CD4-positive, alpha-beta T cell (primary cell): ENCODE measurements at regions not wholly inside any gene's neighbourhood (a gene's known extent, or its start where the extent isn't known, plus 50 kb on each side); places are given as distances from the start of the nearest gene placed in this dataset.

Experiments used
- ATAC-seq: fragments of 200-7000 bp; cut with Tn5 transposase; one replicate; pipeline ENCODE4 v1.10.0; 2022; ENCODE audit warnings: mild to moderate bottlenecking; ENCODE audit not compliant: poor library complexity
- CTCF ChIA-PET: fragments of 350-600 bp; sonication (Branson Sonifier 250); formaldehyde crosslinking; loops from one replicate; lab custom pipeline; 2021; ENCODE audit warnings: antibody characterized with exemption, inconsistent platforms; lab: Charles Lee
- POLR2A ChIA-PET: fragments of 350-600 bp; sonication (Branson Sonifier 250); formaldehyde crosslinking; loops from one replicate; lab custom pipeline; 2021; ENCODE audit warnings: antibody characterized with exemption, inconsistent platforms; lab: Charles Lee
- DNase-seq, 14 experiments: peaks; one replicate each; pipeline ENCODE4 v3.0.0-alpha.2; 2013 to 2020; ENCODE audit warnings: mixed read lengths in 2 of 14
- H3K27ac ChIP-seq, 2 donors: one replicate each; pipeline versions ENCODE4 v1.5.1 to v1.7.0; 2013; ENCODE audit warnings: low read length in 2 of 2, low read depth in 1 of 2, mild to moderate bottlenecking in 1 of 2
- H3K27me3 ChIP-seq, 2 experiments: 1 replicate in 1 of 2; 2 replicates in 1 of 2; pipeline versions ENCODE4 v1.6.1 to v1.7.0; 2013; ENCODE audit warnings: low read length in 2 of 2, control low read depth in 1 of 2, mild to moderate bottlenecking in 1 of 2, moderate library complexity in 1 of 2; ENCODE audit not compliant: insufficient read depth in 2 of 2, control insufficient read depth in 1 of 2
- H3K36me3 ChIP-seq: one replicate; pipeline ENCODE4 v1.6.1; 2013; ENCODE audit warnings: low read length, control low read depth; ENCODE audit not compliant: insufficient read depth
- H3K4me1 ChIP-seq: one replicate; pipeline ENCODE4 v1.6.1; 2013; ENCODE audit warnings: low read length, control low read depth; ENCODE audit not compliant: insufficient read depth
- H3K4me3 ChIP-seq: one replicate; pipeline ENCODE4 v1.5.1; 2013; ENCODE audit warnings: mild to moderate bottlenecking, low read length, moderate library complexity
- H3K9me3 ChIP-seq, 2 experiments: 1 replicate in 1 of 2; 2 replicates in 1 of 2; pipeline versions ENCODE4 v1.6.1 to v1.7.0; 2013; ENCODE audit warnings: low read length in 2 of 2, mild to moderate bottlenecking in 2 of 2, control low read depth in 1 of 2, moderate library complexity in 1 of 2; ENCODE audit not compliant: control insufficient read depth in 1 of 2, insufficient read depth in 1 of 2
- H3K27ac Mint-ChIP-seq: one replicate; pipeline ENCODE4 v1.8.0; 2020; ENCODE audit warnings: mixed read lengths
- H3K27me3 Mint-ChIP-seq: one replicate; pipeline ENCODE4 v1.8.0; 2021; ENCODE audit warnings: mixed read lengths
- H3K36me3 Mint-ChIP-seq: one replicate; pipeline ENCODE4 v1.8.0; 2021; ENCODE audit warnings: low read depth, mixed read lengths
- H3K4me1 Mint-ChIP-seq: one replicate; pipeline ENCODE4 v1.8.0; 2021; ENCODE audit warnings: low read depth, mixed read lengths
- H3K4me3 Mint-ChIP-seq: one replicate; pipeline ENCODE4 v1.8.0; 2020; ENCODE audit warnings: mild to moderate bottlenecking, mixed read lengths
- H3K9me3 Mint-ChIP-seq: one replicate; pipeline ENCODE4 v1.8.0; 2020; ENCODE audit warnings: mixed read lengths
- intact Hi-C, 2 experiments: fragments of 100-400 bp; cut with DNase I in 1 of 2; cut with micrococcal nuclease in 1 of 2; formaldehyde crosslinking; loops; one replicate each; pipeline versions ENCODE4 v1.15.1 to v1.9.0; 2023 to 2025; cut with DNase I, micrococcal nuclease
- TF ChIP-seq, protein P1 (sequence below): fragments of 200-600 bp; IDR thresholded peaks from one replicate; pipeline ENCODE4 v1.8.0; 2022; ENCODE audit warnings: antibody characterized with exemption, mild to moderate bottlenecking

DNA sequence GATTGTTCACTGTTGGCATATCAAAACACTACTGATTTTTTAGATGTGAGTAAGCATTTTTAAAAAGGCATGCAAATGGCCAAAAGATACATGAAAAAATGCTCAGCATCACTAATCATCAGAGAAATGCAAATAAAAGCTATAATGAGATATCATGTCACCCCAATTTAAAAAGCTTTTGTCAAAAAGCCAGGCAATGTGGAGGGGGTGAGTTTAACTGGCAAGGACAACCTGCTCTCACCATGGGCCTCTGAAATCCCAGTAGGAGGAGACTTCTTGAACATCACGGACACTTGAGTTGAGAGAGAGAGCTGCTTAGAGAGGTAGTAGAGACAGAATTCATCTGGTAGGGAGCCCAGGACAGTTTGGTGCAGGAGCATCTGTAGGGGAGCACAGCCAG lies 347.1 kb upstream of the MPDZ start:
- intact Hi-C loops, result no loop called here

DNA sequence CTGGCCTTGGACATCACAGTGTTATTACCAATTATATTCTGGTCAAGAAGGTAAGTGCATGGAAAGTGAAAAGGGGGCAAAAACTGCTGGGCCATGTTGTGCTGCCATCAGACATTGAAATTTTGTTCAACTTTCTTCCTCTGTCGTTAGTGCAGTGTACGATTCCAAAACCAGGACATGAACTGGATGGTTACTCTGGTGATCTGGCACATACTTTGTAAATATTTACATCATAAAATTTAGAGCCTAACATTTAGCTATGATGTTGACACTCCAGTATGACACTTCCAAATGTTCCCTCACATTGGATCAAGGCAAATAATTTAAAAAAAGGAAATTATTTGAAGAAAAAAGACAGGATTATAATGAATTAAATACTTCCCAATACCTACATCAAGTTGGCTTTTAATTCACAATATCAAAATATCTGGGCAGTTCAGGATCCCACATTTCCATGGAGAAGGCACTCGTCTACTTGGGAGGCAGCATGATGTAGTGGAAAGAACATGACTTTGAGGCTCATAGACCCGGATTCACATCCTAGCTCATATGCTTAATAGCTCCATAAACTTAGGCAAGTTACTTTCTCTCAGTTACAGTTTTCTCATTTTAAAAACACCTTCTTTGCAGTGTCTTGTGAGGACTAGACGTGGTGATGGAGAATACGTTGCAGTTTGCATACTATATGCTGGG lies 342.5 kb upstream of the MPDZ start:
- peaks cover 0 to 2% of the 10 kb centered on the region in 2 experiments for H3K9me3 ChIP-seq
- no peaks in the 10 kb centered on the region for H3K4me1 ChIP-seq
- POLR2A ChIA-PET, result no interaction called here
- CTCF ChIA-PET, result no interaction called here
- DNase-seq, result no peak
- H3K4me3 Mint-ChIP-seq, result no peak overlapping the region
- no peak overlapping the region for H3K27ac ChIP-seq
- H3K27ac Mint-ChIP-seq, result no peak overlapping the region
- no peaks in the 10 kb centered on the region for H3K27me3 ChIP-seq
- no peaks in the 10 kb centered on the region for H3K4me1 Mint-ChIP-seq
- no peaks in the 10 kb centered on the region for H3K27me3 Mint-ChIP-seq
- no peak for ATAC-seq
- no peak overlapping the region for H3K4me3 ChIP-seq
- intact Hi-C loops, result no loop called here
- TF ChIP-seq, protein P1, sequence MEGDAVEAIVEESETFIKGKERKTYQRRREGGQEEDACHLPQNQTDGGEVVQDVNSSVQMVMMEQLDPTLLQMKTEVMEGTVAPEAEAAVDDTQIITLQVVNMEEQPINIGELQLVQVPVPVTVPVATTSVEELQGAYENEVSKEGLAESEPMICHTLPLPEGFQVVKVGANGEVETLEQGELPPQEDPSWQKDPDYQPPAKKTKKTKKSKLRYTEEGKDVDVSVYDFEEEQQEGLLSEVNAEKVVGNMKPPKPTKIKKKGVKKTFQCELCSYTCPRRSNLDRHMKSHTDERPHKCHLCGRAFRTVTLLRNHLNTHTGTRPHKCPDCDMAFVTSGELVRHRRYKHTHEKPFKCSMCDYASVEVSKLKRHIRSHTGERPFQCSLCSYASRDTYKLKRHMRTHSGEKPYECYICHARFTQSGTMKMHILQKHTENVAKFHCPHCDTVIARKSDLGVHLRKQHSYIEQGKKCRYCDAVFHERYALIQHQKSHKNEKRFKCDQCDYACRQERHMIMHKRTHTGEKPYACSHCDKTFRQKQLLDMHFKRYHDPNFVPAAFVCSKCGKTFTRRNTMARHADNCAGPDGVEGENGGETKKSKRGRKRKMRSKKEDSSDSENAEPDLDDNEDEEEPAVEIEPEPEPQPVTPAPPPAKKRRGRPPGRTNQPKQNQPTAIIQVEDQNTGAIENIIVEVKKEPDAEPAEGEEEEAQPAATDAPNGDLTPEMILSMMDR, result no peak
- H3K36me3 Mint-ChIP-seq, result no peaks in the 10 kb centered on the region
- no peaks in the 10 kb centered on the region for H3K36me3 ChIP-seq
- peaks cover 7% of the 10 kb centered on the region for H3K9me3 Mint-ChIP-seq

More for the DNA sequence above, 347.1 kb upstream of the MPDZ start:
- Histone ChIP-seq H3K27ac (no peak overlapping the region), H3K4me3 (no peak overlapping the region), H3K27me3 (no peaks in the 10 kb centered on the region), H3K36me3 (no peaks in the 10 kb centered on the region), H3K4me1 (no peaks in the 10 kb centered on the region), H3K9me3 (peaks cover 0 to 11% of the 10 kb centered on the region in 2 experiments)
- POLR2A ChIA-PET, result no interaction called here
- DNase-seq (no peak), ATAC-seq (no peak)
- no peaks in the 10 kb centered on the region for H3K36me3 Mint-ChIP-seq
- TF ChIP-seq, protein P1, result no peak
- no peak overlapping the region for H3K4me3 Mint-ChIP-seq
- H3K27me3 Mint-ChIP-seq, result no peaks in the 10 kb centered on the region
- CTCF ChIA-PET, result no interaction called here
- H3K9me3 Mint-ChIP-seq, result peaks cover 11% of the 10 kb centered on the region
- H3K4me1 Mint-ChIP-seq, result no peaks in the 10 kb centered on the region
- no peak overlapping the region for H3K27ac Mint-ChIP-seq

DNA sequence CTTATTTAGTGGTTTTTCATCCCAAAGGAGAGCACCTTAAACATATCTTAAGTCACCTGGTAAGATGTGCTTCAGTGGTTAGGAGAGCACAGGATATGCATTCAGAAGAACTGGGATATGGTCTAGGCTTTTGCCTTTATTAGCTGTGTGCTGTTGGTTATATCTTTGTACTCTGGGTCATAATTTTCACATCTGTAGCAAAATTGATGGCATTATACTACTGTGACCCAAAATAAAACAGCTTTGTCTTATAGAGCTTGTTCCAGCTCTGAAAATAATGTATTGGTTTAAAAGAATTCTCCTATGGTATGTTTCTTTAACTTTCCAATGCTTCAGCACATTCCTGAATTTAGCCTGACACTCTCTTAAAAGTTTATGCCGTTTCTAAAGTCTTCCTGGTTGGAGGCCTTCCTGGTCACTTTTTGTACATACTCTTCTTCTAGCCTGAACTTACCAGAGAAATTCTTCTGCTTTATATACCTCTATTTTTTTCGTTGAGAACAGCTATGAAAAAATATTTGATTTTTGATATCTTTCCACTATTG lies 337.1 kb upstream of the MPDZ start:
- Histone ChIP-seq H3K9me3 (no peaks in the 10 kb centered on the region), H3K27me3 (no peaks in the 10 kb centered on the region), H3K4me1 (no peaks in the 10 kb centered on the region), H3K27ac (no peak overlapping the region), H3K4me3 (no peak overlapping the region), H3K36me3 (no peaks in the 10 kb centered on the region)
- Mint-ChIP-seq H3K27me3 (no peaks in the 10 kb centered on the region), H3K9me3 (peaks cover 18% of the 10 kb centered on the region), H3K4me1 (no peaks in the 10 kb centered on the region), H3K36me3 (no peaks in the 10 kb centered on the region), H3K27ac (no peak overlapping the region), H3K4me3 (no peak overlapping the region)
- POLR2A ChIA-PET, result no interaction called here
- DNase-seq (no peak), ATAC-seq (no peak)
- TF ChIP-seq, protein P1, result no peak
- intact Hi-C loops, result no loop called here
- CTCF ChIA-PET, result no interaction called here
